PC-9 (cell line): ENCODE measurements at regions not wholly inside any gene's neighbourhood (a gene's known extent, or its start where the extent isn't known, plus 50 kb on each side); places are given as distances from the start of the nearest gene placed in this dataset.

ENCODE experiments used
- BruUV-seq: library from RNA; stranded (reverse); fragments of 400-500 nt; replicated peaks from 2 replicates; lab custom pipeline; 2021; lab: Mats Ljungman, UMichigan
- CTCF ChIA-PET: fragments of 300-600 bp; sonication (Branson Sonifier 250); formaldehyde crosslinking; loops from one replicate; lab custom pipeline; 2022; ENCODE audit warnings: antibody characterized with exemption; lab: Charles Lee
- POLR2A ChIA-PET: fragments of 300-600 bp; sonication (Branson Sonifier 250); formaldehyde crosslinking; loops from one replicate; lab custom pipeline; 2022; ENCODE audit warnings: antibody characterized with exemption; ENCODE audit not compliant: unreplicated experiment; lab: Charles Lee
- DNase-seq, 2 experiments: peaks; one replicate each; pipeline versions ENCODE4 v3.0.0 to v3.0.0-alpha.2; 2015 to 2022; ENCODE audit warnings: mixed read lengths in 1 of 2
- H2AFZ ChIP-seq: fragments of 200-600 bp; sonication (generic); 2 replicates; pipeline ENCODE4 v1.8.1; 2017; ENCODE audit warnings: antibody characterized with exemption
- H3F3A ChIP-seq: fragments of 200-600 bp; sonication (generic); 2 replicates; pipeline ENCODE4 v1.8.1; 2017; ENCODE audit warnings: antibody characterized with exemption, mild to moderate bottlenecking, low read depth; ENCODE audit not compliant: insufficient read depth
- H3K27ac ChIP-seq: fragments of 200-600 bp; sonication (generic); 2 replicates; pipeline ENCODE4 v1.6.1; 2016; ENCODE audit warnings: mixed run types
- H3K27me3 ChIP-seq: fragments of 200-600 bp; sonication (generic); 2 replicates; pipeline ENCODE4 v1.6.1; 2016; ENCODE audit warnings: low read depth, mixed run types; ENCODE audit not compliant: insufficient read depth
- H3K36me3 ChIP-seq: fragments of 200-600 bp; sonication (generic); 2 replicates; pipeline ENCODE4 v1.6.1; 2016; ENCODE audit warnings: low read depth, mixed run types
- H3K4me1 ChIP-seq: fragments of 200-600 bp; sonication (generic); replicated peaks from 2 replicates; pipeline ENCODE4 v1.6.1; 2016; ENCODE audit warnings: mixed run types; ENCODE audit not compliant: insufficient read depth
- H3K4me2 ChIP-seq: fragments of 200-600 bp; sonication (generic); 2 replicates; pipeline ENCODE4 v1.6.1; 2017; ENCODE audit warnings: mixed run types
- H3K4me3 ChIP-seq: fragments of 200-600 bp; sonication (generic); 2 replicates; pipeline ENCODE4 v1.6.1; 2016; ENCODE audit warnings: mixed run types
- H3K79me2 ChIP-seq: fragments of 200-600 bp; sonication (generic); 2 replicates; pipeline ENCODE4 v1.6.1; 2017; ENCODE audit warnings: low read depth, mixed run types
- H3K9me2 ChIP-seq: fragments of 200-600 bp; sonication (generic); 2 replicates; pipeline ENCODE4 v1.8.1; 2017; ENCODE audit warnings: mild to moderate bottlenecking; ENCODE audit not compliant: insufficient read depth
- H3K9me3 ChIP-seq: fragments of 200-600 bp; sonication (generic); 2 replicates; pipeline ENCODE4 v1.8.1; 2016; ENCODE audit warnings: low read depth; ENCODE audit not compliant: insufficient read depth
- H4K20me1 ChIP-seq: fragments of 200-600 bp; sonication (generic); 2 replicates; pipeline ENCODE4 v1.8.1; 2017; ENCODE audit not compliant: insufficient read depth
- EZH2 ChIP-seq: fragments of 200-600 bp; sonication (generic); IDR thresholded peaks from 2 replicates; pipeline ENCODE4 v1.8.0; 2017; ENCODE audit warnings: antibody characterized with exemption, low read depth
- intact Hi-C: fragments of 100-400 bp; cut with micrococcal nuclease; formaldehyde crosslinking; loops from one replicate; pipeline ENCODE4 v1.10.0; 2022; ENCODE audit not compliant: unreplicated experiment
- TF ChIP-seq, protein P1 (sequence below): fragments of 200-600 bp; sonication (generic); conservative IDR thresholded peaks from 2 replicates; pipeline ENCODE4 v1.6.1; 2017; ENCODE audit warnings: mixed run types, antibody characterized with exemption, mild to moderate bottlenecking, moderate library complexity

DNA sequence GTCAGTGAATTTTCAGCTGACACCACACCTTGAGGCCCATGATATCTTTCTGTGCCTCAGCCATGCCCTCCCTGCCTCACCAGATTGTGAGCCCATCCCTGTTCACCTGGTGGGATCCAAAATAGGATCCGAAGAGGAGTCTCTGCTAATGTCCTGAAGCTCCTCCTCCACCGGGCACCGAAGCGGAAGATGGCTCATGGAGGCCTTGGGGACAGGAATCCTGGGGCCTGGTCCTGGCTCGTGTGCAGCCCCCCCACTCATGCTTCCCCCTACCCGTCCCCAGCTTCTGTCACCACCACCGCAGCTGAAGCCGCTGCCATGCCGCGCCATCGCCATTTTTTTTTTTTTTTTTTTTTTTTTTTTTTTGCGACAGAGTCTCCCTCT lies 1683.4 kb downstream of the TP53TG3F start:
- peak in 1 of 2 experiments; percentile 9 for DNase-seq
- intact Hi-C loops: no loop called here
- Histone ChIP-seq H3F3A (no peaks in the 10 kb centered on the region), H3K27me3 (peaks cover 16% of the 10 kb centered on the region), H3K27ac (no peak overlapping the region), H4K20me1 (no peaks in the 10 kb centered on the region), H2AFZ (no peak overlapping the region), H3K4me2 (no peak overlapping the region), H3K9me3 (no peaks in the 10 kb centered on the region), H3K36me3 (no peaks in the 10 kb centered on the region), H3K4me3 (no peak overlapping the region), H3K79me2 (no peaks in the 10 kb centered on the region), H3K9me2 (no peaks in the 10 kb centered on the region), H3K4me1 (no peaks in the 10 kb centered on the region)
- CTCF ChIA-PET: no interaction called here
- BruUV-seq: no TSS peak
- TF ChIP-seq, protein P1, sequence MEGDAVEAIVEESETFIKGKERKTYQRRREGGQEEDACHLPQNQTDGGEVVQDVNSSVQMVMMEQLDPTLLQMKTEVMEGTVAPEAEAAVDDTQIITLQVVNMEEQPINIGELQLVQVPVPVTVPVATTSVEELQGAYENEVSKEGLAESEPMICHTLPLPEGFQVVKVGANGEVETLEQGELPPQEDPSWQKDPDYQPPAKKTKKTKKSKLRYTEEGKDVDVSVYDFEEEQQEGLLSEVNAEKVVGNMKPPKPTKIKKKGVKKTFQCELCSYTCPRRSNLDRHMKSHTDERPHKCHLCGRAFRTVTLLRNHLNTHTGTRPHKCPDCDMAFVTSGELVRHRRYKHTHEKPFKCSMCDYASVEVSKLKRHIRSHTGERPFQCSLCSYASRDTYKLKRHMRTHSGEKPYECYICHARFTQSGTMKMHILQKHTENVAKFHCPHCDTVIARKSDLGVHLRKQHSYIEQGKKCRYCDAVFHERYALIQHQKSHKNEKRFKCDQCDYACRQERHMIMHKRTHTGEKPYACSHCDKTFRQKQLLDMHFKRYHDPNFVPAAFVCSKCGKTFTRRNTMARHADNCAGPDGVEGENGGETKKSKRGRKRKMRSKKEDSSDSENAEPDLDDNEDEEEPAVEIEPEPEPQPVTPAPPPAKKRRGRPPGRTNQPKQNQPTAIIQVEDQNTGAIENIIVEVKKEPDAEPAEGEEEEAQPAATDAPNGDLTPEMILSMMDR: no peak
- TF ChIP-seq EZH2: no peak
- POLR2A ChIA-PET: no interaction called here

DNA sequence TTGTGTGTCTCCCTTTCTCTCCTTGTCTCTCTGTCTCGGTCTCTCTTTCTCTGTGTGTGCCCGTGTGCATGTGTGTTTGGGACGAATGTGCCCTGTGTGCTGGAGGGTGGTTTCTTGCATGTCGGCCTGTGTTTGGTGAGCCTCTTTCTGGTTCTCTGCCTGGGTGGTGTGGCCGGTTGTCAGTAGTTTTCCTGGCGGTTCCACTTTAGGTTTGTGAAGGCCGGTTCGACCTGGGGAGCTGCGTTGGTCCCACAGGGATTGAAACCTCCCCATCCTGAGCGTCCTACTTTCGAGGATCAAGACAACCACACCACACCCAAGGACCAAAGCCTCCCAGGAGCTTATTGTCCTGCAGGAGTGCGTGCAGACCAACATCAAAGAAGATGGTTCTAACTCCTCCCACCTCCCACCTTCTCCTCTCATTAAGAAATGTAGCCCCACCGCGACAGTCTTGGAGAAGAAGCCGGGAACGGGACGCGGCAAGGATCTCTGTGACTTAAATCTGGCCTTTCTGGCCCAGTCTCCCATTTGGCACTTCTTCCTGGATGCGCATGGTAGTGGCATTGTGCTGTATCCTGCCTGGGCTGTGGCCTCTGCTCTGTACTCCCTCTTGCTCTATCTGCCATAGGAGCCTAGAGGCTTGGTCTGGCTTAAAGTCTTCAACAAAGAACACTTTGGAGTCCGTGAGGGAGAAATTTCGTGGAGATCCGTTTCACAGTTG lies 1685.0 kb downstream of the TP53TG3F start:
- Histone ChIP-seq H3K4me3 (no peak overlapping the region), H3K79me2 (no peaks in the 10 kb centered on the region), H3K9me2 (no peaks in the 10 kb centered on the region), H4K20me1 (no peaks in the 10 kb centered on the region), H3K4me1 (no peaks in the 10 kb centered on the region), H3K27ac (no peak overlapping the region), H3K27me3 (peaks cover 16% of the 10 kb centered on the region), H3K9me3 (no peaks in the 10 kb centered on the region), H3F3A (no peaks in the 10 kb centered on the region), H2AFZ (no peak overlapping the region), H3K4me2 (no peak overlapping the region), H3K36me3 (no peaks in the 10 kb centered on the region)
- TF ChIP-seq, protein P1: no peak
- TF ChIP-seq EZH2: no peak
- ChIA-PET POLR2A (no interaction called here), CTCF (no interaction called here)
- no TSS peak for BruUV-seq
- DNase-seq: peak in 1 of 2 experiments; percentile 29
- intact Hi-C loops: no loop called here

DNA sequence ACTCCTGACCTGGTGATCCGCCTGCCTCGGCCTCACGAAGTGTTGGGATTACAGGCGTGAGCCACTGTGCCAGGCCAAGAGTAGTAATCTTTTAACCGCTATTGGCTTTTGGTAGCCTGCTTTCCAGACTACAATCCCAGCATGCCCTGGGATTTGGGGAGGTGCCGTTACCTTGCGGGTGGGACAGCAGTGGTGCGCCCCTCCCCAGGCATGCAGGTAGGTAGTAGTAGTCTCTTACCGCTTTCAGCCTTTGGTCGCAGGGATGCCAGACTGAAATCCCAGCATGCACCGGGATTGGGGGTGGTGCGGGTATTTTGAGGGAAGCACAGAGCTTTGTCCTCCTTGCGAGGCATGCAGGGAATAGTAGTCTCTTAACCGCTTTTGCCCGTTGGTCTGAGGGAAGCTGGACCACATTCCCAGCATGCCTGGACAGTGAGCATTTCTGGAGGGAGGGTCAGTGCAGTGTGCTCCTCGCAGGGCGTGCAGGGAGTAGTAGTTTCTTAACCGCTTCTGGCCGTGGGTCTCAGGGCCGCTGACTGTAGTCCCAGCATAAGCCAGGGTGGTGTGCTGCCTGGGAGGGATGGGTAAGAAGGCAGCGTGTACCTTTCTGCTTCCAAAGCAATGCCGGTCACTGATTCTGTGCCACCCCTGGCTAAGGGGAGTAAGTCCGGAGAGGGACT lies 1686.8 kb downstream of the TP53TG3F start:
- H3K4me3 ChIP-seq: no peak overlapping the region
- no peaks in the 10 kb centered on the region for H3K79me2 ChIP-seq
- H3K27ac ChIP-seq: no peak overlapping the region
- no peaks in the 10 kb centered on the region for H3K9me2 ChIP-seq
- BruUV-seq: no TSS peak
- no peak overlapping the region for H2AFZ ChIP-seq
- peak in 1 of 2 experiments; percentile 8 for DNase-seq
- no peaks in the 10 kb centered on the region for H3F3A ChIP-seq
- no peaks in the 10 kb centered on the region for H3K9me3 ChIP-seq
- no peaks in the 10 kb centered on the region for H4K20me1 ChIP-seq
- no peak overlapping the region for H3K4me2 ChIP-seq
- peaks cover 13% of the 10 kb centered on the region for H3K27me3 ChIP-seq
- ChIA-PET CTCF (no interaction called here), POLR2A (no interaction called here)
- H3K4me1 ChIP-seq: no peaks in the 10 kb centered on the region
- intact Hi-C loops: no loop called here
- no peaks in the 10 kb centered on the region for H3K36me3 ChIP-seq
- TF ChIP-seq EZH2: no peak
- TF ChIP-seq, protein P1: no peak
